SK-N-SH (cell line): ENCODE measurements at regions not wholly inside any gene's neighbourhood (a gene's known extent, or its start where the extent isn't known, plus 50 kb on each side); places are given as distances from the start of the nearest gene placed in this dataset.

Experiments
- CTCF ChIA-PET: fragments of 300-600, 350-600 bp; formaldehyde crosslinking; extraction: SDS; loops from one replicate; lab custom pipeline; 2021; lab: Yijun Ruan, JAX
- POLR2A ChIA-PET: fragments of 350-600 bp; sonication (Branson Sonifier 250); formaldehyde crosslinking; extraction: SDS; loops from one replicate; lab custom pipeline; 2020; ENCODE audit warnings: antibody characterized with exemption, inconsistent platforms; lab: Yijun Ruan, JAX
- DNase-seq: peaks from one replicate; pipeline ENCODE4 v3.0.0; 2012
- H2AFZ ChIP-seq: fragments of 200-600 bp; sonication (generic); 2 replicates; pipeline ENCODE4 v1.8.1; 2016; ENCODE audit warnings: antibody characterized with exemption, mild to moderate bottlenecking, low read depth
- H3F3A ChIP-seq: fragments of 200-600 bp; sonication (generic); replicated peaks from 2 replicates; pipeline ENCODE3; 2016; ENCODE audit warnings: antibody characterized with exemption, mild to moderate bottlenecking; ENCODE audit not compliant: insufficient read depth
- H3K27ac ChIP-seq, 2 experiments: fragments of 200-500 bp in 1 of 2; fragments of 200-600 bp in 1 of 2; sonication (Bioruptor generic) in 1 of 2; sonication (generic), shearing (Covaris generic) in 1 of 2; 2 replicates each; pipeline versions ENCODE4 v1.5.1 to v1.6.1; 2014 to 2016; ENCODE audit warnings: low read depth in 2 of 2, inconsistent platforms in 1 of 2, low read length in 1 of 2, mild to moderate bottlenecking in 1 of 2, mixed read lengths in 1 of 2
- H3K27me3 ChIP-seq: fragments of 200-600 bp; sonication (generic), shearing (Covaris generic); 2 replicates; pipeline ENCODE4 v1.6.1; 2016; ENCODE audit warnings: mixed run types; ENCODE audit not compliant: insufficient read depth
- H3K36me3 ChIP-seq, 2 experiments: fragments of 200-500 bp in 1 of 2; fragments of 200-600 bp in 1 of 2; sonication (Bioruptor generic) in 1 of 2; sonication (generic) in 1 of 2; replicated peaks in 1 of 2; 2 replicates each; pipeline versions ENCODE3 to v1.5.1; 2014 to 2016; ENCODE audit warnings: low read length in 1 of 2, mild to moderate bottlenecking in 1 of 2; ENCODE audit not compliant: insufficient read depth in 2 of 2, control insufficient read depth in 1 of 2
- H3K4me1 ChIP-seq, 2 experiments: fragments of 200-500 bp in 1 of 2; fragments of 200-600 bp in 1 of 2; sonication (Bioruptor generic) in 1 of 2; sonication (generic), shearing (Covaris generic) in 1 of 2; 2 replicates each; pipeline versions ENCODE4 v1.5.1 to v1.6.1; 2014 to 2016; ENCODE audit warnings: low read depth in 1 of 2, low read length in 1 of 2, mixed run types in 1 of 2; ENCODE audit not compliant: insufficient read depth in 2 of 2, control insufficient read depth in 1 of 2
- H3K4me2 ChIP-seq: fragments of 200-600 bp; sonication (generic), shearing (Covaris generic); 2 replicates; pipeline ENCODE4 v1.6.1; 2017; ENCODE audit warnings: mixed run types
- H3K4me3 ChIP-seq, 2 experiments: fragments of 200-500 bp in 1 of 2; fragments of 200-600 bp in 1 of 2; sonication (Bioruptor generic) in 1 of 2; sonication (generic), shearing (Covaris generic) in 1 of 2; 2 replicates each; pipeline versions ENCODE4 v1.5.1 to v1.8.1; 2014 to 2016; ENCODE audit warnings: low read depth in 2 of 2, inconsistent platforms in 1 of 2, low read length in 1 of 2, mild to moderate bottlenecking in 1 of 2, mixed read lengths in 1 of 2, moderate library complexity in 1 of 2
- H3K79me2 ChIP-seq: fragments of 200-600 bp; sonication (generic); 2 replicates; pipeline ENCODE4 v1.8.1; 2017; ENCODE audit warnings: mild to moderate bottlenecking; ENCODE audit not compliant: insufficient read depth
- H3K9ac ChIP-seq: fragments of 200-600 bp; sonication (generic); 2 replicates; pipeline ENCODE4 v1.6.1; 2017; ENCODE audit warnings: mixed run types
- H3K9me2 ChIP-seq: fragments of 200-600 bp; sonication (generic); 2 replicates; pipeline ENCODE4 v1.6.1; 2017; ENCODE audit warnings: mixed run types
- H3K9me3 ChIP-seq: fragments of 200-600 bp; sonication (generic); 2 replicates; pipeline ENCODE4 v1.6.1; 2017; ENCODE audit warnings: mixed run types, mild to moderate bottlenecking, moderate library complexity
- H4K20me1 ChIP-seq: fragments of 200-600 bp; sonication (generic); 2 replicates; pipeline ENCODE4 v1.6.1; 2017; ENCODE audit warnings: mild to moderate bottlenecking, mixed run types; ENCODE audit not compliant: insufficient read depth
- CHD2 ChIP-seq: fragments of 150-350 bp; IDR thresholded peaks from 2 replicates; pipeline ENCODE4 v1.6.1; 2018; ENCODE audit warnings: low read length; ENCODE audit not compliant: partially characterized antibody
- ELF1 ChIP-seq: IDR thresholded peaks from 2 replicates; pipeline ENCODE4 v1.4.0; 2012
- EP300 ChIP-seq, 2 experiments: IDR thresholded peaks; 2 replicates each; pipeline versions ENCODE4 v1.4.0 to v1.6.1; 2012; ENCODE audit warnings: borderline replicate concordance in 1 of 2, low read depth in 1 of 2, low read length in 1 of 2
- MXI1 ChIP-seq: IDR thresholded peaks from 2 replicates; pipeline ENCODE4 v1.6.1; 2012; ENCODE audit warnings: mild to moderate bottlenecking, low read depth, low read length, improper control_type of control experiment
- SIN3A ChIP-seq: IDR thresholded peaks from 2 replicates; pipeline ENCODE4 v1.6.1; 2012; ENCODE audit warnings: low read depth, mild to moderate bottlenecking, low read length, moderate library complexity, borderline replicate concordance
- SMC3 ChIP-seq: IDR thresholded peaks from 2 replicates; pipeline ENCODE4 v1.6.1; 2012; ENCODE audit warnings: low read depth, low read length, improper control_type of control experiment
- TCF12 ChIP-seq: IDR thresholded peaks from 2 replicates; pipeline ENCODE4 v1.4.0; 2012
- WGBS: methylation state at CpG from one replicate; pipeline ENCODE4 v1.1.6; 2017; ENCODE audit warnings: low lambda C conversion rate; 5-methylcytosine and 5-hydroxymethylcytosine counted together
- TF ChIP-seq, protein P1 (sequence below): IDR thresholded peaks from 2 replicates; pipeline ENCODE4 v1.4.0; 2012; ENCODE audit warnings: low read depth, borderline replicate concordance
- TF ChIP-seq, protein P2 (sequence below): fragments of 150-350 bp; IDR thresholded peaks from 2 replicates; pipeline ENCODE4 v1.6.1; 2017; ENCODE audit warnings: antibody characterized with exemption, low read length, low read depth, borderline replicate concordance
- TF ChIP-seq, protein P3 (sequence below): fragments of 200-600 bp; sonication (generic); IDR thresholded peaks from 2 replicates; pipeline ENCODE4 v1.6.1; 2017; ENCODE audit warnings: antibody characterized with exemption, mild to moderate bottlenecking, moderate library complexity
- TF ChIP-seq, protein P4 (sequence below): fragments of 150-350 bp; IDR thresholded peaks from 2 replicates; pipeline ENCODE4 v1.6.1; 2016; ENCODE audit warnings: mild to moderate bottlenecking, low read depth, low read length
- TF ChIP-seq, protein P5 (sequence below): IDR thresholded peaks from 2 replicates; pipeline ENCODE4; 2012

DNA sequence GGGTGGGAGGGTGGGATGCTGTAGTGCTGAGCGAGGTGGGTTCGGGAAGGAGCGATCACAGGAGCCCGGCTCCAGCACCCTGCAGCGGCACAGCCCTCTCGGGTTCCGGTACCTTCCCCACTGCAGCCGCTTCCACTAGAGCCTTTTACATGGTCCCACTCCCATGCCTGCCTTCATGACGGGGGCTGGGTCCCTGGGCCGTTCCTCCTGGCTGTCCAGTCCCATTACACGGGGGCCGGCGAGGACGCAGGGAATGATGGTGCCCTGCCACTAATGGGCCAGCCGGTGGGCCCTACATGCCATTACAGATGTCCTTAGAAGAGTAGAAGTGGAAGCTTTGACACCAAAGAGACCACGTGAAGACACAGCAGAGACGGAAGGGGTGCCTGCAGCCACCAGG is 104.6 kb upstream of the PPP1R26 start:
- Histone ChIP-seq H2AFZ (no peak overlapping the region), H3K4me3 (no peak overlapping the region), H4K20me1 (no peaks in the 10 kb centered on the region), H3K27me3 (no peaks in the 10 kb centered on the region), H3K4me2 (no peak overlapping the region), H3K9ac (no peak overlapping the region), H3K79me2 (no peaks in the 10 kb centered on the region), H3F3A (no peaks in the 10 kb centered on the region), H3K9me3 (no peaks in the 10 kb centered on the region), H3K36me3 (no peaks in the 10 kb centered on the region), H3K27ac (no peak overlapping the region), H3K9me2 (no peaks in the 10 kb centered on the region), H3K4me1 (peaks cover 0 to 8% of the 10 kb centered on the region in 2 experiments; a peak in 1 of 4 replicates)
- WGBS, result 58% methylated on average over 17 of the region's 17 CpGs
- DNase-seq, result no peak
- ChIA-PET POLR2A (no interaction called here), CTCF (interaction anchor here (1.6 kb wide), 1 partner anchor 288 kb away, joined by 4 read pairs; the partner anchor contains the start of gene OLFM1)
- TF ChIP-seq, protein P1, sequence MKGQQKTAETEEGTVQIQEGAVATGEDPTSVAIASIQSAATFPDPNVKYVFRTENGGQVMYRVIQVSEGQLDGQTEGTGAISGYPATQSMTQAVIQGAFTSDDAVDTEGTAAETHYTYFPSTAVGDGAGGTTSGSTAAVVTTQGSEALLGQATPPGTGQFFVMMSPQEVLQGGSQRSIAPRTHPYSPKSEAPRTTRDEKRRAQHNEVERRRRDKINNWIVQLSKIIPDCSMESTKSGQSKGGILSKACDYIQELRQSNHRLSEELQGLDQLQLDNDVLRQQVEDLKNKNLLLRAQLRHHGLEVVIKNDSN, result no peak
- TF ChIP-seq, protein P2, sequence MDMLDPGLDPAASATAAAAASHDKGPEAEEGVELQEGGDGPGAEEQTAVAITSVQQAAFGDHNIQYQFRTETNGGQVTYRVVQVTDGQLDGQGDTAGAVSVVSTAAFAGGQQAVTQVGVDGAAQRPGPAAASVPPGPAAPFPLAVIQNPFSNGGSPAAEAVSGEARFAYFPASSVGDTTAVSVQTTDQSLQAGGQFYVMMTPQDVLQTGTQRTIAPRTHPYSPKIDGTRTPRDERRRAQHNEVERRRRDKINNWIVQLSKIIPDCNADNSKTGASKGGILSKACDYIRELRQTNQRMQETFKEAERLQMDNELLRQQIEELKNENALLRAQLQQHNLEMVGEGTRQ, result no peak
- TF ChIP-seq SMC3 (no peak), SIN3A (no peak), ELF1 (no peak), TCF12 (no peak), EP300 (IDR thresholded peaks at IDR 0.05; ENCODE audit: borderline replicate concordance in 1 of 2, low read depth in 1 of 2, low read length in 1 of 2) (no peak), CHD2 (no peak), MXI1 (no peak)
- TF ChIP-seq, protein P3, sequence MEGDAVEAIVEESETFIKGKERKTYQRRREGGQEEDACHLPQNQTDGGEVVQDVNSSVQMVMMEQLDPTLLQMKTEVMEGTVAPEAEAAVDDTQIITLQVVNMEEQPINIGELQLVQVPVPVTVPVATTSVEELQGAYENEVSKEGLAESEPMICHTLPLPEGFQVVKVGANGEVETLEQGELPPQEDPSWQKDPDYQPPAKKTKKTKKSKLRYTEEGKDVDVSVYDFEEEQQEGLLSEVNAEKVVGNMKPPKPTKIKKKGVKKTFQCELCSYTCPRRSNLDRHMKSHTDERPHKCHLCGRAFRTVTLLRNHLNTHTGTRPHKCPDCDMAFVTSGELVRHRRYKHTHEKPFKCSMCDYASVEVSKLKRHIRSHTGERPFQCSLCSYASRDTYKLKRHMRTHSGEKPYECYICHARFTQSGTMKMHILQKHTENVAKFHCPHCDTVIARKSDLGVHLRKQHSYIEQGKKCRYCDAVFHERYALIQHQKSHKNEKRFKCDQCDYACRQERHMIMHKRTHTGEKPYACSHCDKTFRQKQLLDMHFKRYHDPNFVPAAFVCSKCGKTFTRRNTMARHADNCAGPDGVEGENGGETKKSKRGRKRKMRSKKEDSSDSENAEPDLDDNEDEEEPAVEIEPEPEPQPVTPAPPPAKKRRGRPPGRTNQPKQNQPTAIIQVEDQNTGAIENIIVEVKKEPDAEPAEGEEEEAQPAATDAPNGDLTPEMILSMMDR, result no peak
- TF ChIP-seq, protein P4, sequence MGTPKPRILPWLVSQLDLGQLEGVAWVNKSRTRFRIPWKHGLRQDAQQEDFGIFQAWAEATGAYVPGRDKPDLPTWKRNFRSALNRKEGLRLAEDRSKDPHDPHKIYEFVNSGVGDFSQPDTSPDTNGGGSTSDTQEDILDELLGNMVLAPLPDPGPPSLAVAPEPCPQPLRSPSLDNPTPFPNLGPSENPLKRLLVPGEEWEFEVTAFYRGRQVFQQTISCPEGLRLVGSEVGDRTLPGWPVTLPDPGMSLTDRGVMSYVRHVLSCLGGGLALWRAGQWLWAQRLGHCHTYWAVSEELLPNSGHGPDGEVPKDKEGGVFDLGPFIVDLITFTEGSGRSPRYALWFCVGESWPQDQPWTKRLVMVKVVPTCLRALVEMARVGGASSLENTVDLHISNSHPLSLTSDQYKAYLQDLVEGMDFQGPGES, result no peak
- TF ChIP-seq, protein P5, sequence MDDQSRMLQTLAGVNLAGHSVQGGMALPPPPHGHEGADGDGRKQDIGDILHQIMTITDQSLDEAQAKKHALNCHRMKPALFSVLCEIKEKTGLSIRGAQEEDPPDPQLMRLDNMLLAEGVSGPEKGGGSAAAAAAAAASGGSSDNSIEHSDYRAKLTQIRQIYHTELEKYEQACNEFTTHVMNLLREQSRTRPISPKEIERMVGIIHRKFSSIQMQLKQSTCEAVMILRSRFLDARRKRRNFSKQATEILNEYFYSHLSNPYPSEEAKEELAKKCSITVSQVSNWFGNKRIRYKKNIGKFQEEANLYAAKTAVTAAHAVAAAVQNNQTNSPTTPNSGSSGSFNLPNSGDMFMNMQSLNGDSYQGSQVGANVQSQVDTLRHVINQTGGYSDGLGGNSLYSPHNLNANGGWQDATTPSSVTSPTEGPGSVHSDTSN, result no peak
